ENCODE measurements at regions not wholly inside any gene's neighbourhood (a gene's known extent, or its start where the extent isn't known, plus 50 kb on each side); places are given as distances from the start of the nearest gene placed in this dataset.

DNA sequence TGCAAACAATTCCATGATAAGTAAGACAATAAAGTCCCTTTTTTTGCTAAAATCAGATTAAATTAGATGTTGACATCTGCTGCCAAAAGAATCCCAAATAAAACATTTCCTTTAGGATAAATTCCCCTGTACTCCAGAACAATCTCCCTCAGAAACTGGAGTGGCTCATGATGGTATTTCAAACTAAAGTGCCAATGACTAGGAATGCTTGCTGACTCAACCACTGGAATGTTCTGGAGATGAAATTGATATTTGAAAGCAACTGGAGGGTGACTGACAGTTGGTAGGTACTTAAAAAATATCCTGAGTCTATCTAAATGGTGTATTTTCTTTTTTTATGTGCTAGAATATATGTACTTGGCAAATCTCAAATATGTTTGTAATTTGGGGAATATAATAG is 350.1 kb upstream of the TSHZ2 start:
- Histone ChIP-seq H3K18ac (ENCODE audit: extremely low read depth, low read length) (no peak overlapping the region), H4K5ac (ENCODE audit: insufficient read length, low read depth, low read length) (no peak overlapping the region), H2BK120ac (replicated peaks; ENCODE audit: low read depth, low read length) (no peak overlapping the region), H3K27me3 (replicated peaks in 1 of 4; ENCODE audit: control insufficient read depth in 3 of 4, extremely low read depth in 1 of 4, insufficient read depth in 3 of 4, low read length in 3 of 4) (no peaks in the 10 kb centered on the region), H3K79me2 (ENCODE audit: control insufficient read depth in 1 of 2, insufficient read depth in 2 of 2, low read length in 2 of 2) (no peaks in the 10 kb centered on the region), H2BK15ac (ENCODE audit: low read length) (no peak overlapping the region), H3K79me1 (ENCODE audit: low read depth, low read length) (no peaks in the 10 kb centered on the region), H2AFZ (ENCODE audit: low read length) (no peak overlapping the region), H2BK12ac (ENCODE audit: low read depth, low read length) (no peak overlapping the region), H3K23ac (ENCODE audit: insufficient read length) (no peak overlapping the region), H3K23me2 (ENCODE audit: low read depth, low read length) (no peaks in the 10 kb centered on the region), H3K4me2 (ENCODE audit: insufficient read depth in 1 of 2, low read depth in 2 of 2, low read length in 2 of 2) (no peak overlapping the region), H2BK5ac (ENCODE audit: low read depth, low read length) (no peak overlapping the region), H3K4ac (replicated peaks; ENCODE audit: insufficient read length, low read depth, low read length) (no peak overlapping the region), H3K4me1 (replicated peaks in 1 of 4; ENCODE audit: control insufficient read depth in 3 of 4, insufficient read depth in 4 of 4, low read length in 3 of 4) (peaks cover 0 to 7% (median 0%) of the 10 kb centered on the region in 4 experiments; a peak in 1 of 7 replicates), H4K20me1 (replicated peaks in 1 of 2; ENCODE audit: control insufficient read depth in 1 of 2, insufficient read depth in 2 of 2, low read length in 2 of 2) (no peaks in the 10 kb centered on the region), H4K91ac (replicated peaks; ENCODE audit: insufficient read length, low read length) (no peak overlapping the region), H3K27ac (ENCODE audit: low read depth, low read length) (no peak overlapping the region), H3K4me3 (ENCODE audit: extremely low read depth in 1 of 4, insufficient read depth in 2 of 4, low read depth in 3 of 4, low read length in 4 of 4) (no peak overlapping the region), H3K9ac (replicated peaks in 1 of 4; ENCODE audit: extremely low read depth in 1 of 4, low read depth in 3 of 4, low read length in 3 of 4) (no peak overlapping the region), H3K36me3 (ENCODE audit: control insufficient read depth in 2 of 4, insufficient read depth in 4 of 4, low read length in 3 of 4) (no peaks in the 10 kb centered on the region), H3K14ac (ENCODE audit: insufficient read length) (no peak overlapping the region), H2BK20ac (ENCODE audit: low read length) (no peak overlapping the region), H3K56ac (replicated peaks; ENCODE audit: insufficient read length, low read depth, low read length) (no peak overlapping the region), H2AK5ac (ENCODE audit: low read depth, low read length) (no peak overlapping the region), H4K8ac (ENCODE audit: extremely low read depth, insufficient read depth, low read length) (no peak overlapping the region), H3K9me3 (ENCODE audit: insufficient read depth in 2 of 2, low read depth in 1 of 2, low read length in 1 of 2) (no peaks in the 10 kb centered on the region)
- ChIA-PET POLR2A (ENCODE audit: partially characterized antibody) (no interaction called here), CTCF (ENCODE audit: partially characterized antibody) (no interaction called here)
- no peak for FAIRE-seq
- no peak for DNase-seq (ENCODE audit: low read depth in 1 of 2, low spot score in 2 of 2)
- TF ChIP-seq TCF12 (IDR thresholded peaks at IDR 0.05; ENCODE audit: low read depth, low read length) (no peak), POU5F1 (IDR thresholded peaks at IDR 0.05; ENCODE audit: low read depth, low read length) (no peak), SIN3A (conservative IDR thresholded peaks at IDR 0.05 in 1 of 2, IDR thresholded peaks at IDR 0.05 in 1 of 2; ENCODE audit: low read depth in 1 of 2, low read length in 2 of 2) (no peak), TAF1 (IDR thresholded peaks at IDR 0.05; ENCODE audit: low read depth, low read length) (no peak), SUZ12 (IDR thresholded peaks at IDR 0.05; ENCODE audit: low read length) (no peak), NRF1 (IDR thresholded peaks at IDR 0.05; ENCODE audit: low read depth, low read length) (no peak), RFX5 (IDR thresholded peaks at IDR 0.05; ENCODE audit: borderline replicate concordance, low read depth, low read length) (no peak), CEBPB (IDR thresholded peaks at IDR 0.05; ENCODE audit: low read depth, low read length) (no peak), RXRA (IDR thresholded peaks at IDR 0.05; ENCODE audit: insufficient read depth, low read depth, low read length) (no peak), BACH1 (IDR thresholded peaks at IDR 0.05; ENCODE audit: low read length) (no peak), TEAD4 (IDR thresholded peaks at IDR 0.05; ENCODE audit: low read depth, low read length) (no peak), GABPA (IDR thresholded peaks at IDR 0.05; ENCODE audit: borderline replicate concordance, insufficient read depth, low read length) (no peak), JUN (IDR thresholded peaks at IDR 0.05; ENCODE audit: low read depth, low read length) (no peak)
- TF ChIP-seq, protein P1, sequence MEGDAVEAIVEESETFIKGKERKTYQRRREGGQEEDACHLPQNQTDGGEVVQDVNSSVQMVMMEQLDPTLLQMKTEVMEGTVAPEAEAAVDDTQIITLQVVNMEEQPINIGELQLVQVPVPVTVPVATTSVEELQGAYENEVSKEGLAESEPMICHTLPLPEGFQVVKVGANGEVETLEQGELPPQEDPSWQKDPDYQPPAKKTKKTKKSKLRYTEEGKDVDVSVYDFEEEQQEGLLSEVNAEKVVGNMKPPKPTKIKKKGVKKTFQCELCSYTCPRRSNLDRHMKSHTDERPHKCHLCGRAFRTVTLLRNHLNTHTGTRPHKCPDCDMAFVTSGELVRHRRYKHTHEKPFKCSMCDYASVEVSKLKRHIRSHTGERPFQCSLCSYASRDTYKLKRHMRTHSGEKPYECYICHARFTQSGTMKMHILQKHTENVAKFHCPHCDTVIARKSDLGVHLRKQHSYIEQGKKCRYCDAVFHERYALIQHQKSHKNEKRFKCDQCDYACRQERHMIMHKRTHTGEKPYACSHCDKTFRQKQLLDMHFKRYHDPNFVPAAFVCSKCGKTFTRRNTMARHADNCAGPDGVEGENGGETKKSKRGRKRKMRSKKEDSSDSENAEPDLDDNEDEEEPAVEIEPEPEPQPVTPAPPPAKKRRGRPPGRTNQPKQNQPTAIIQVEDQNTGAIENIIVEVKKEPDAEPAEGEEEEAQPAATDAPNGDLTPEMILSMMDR (IDR thresholded peaks at IDR 0.05; ENCODE audit: control extremely low read depth in 1 of 3, insufficient read depth in 1 of 3, low read depth in 1 of 3, low read length in 3 of 3) = no peak

Data from H1 (cell line).